GM12873 (cell line): ENCODE measurements at regions not wholly inside any gene's neighbourhood (a gene's known extent, or its start where the extent isn't known, plus 50 kb on each side); places are given as distances from the start of the nearest gene placed in this dataset.

ENCODE experiments used
- CTCF ChIP-seq: IDR thresholded peaks from 2 replicates; pipeline ENCODE4 v1.5.1; 2012; ENCODE audit warnings: low read depth, mild to moderate bottlenecking, moderate library complexity, low read length, control low read depth; ENCODE audit not compliant: insufficient read depth; ENCODE audit errors: missing control alignments

DNA sequence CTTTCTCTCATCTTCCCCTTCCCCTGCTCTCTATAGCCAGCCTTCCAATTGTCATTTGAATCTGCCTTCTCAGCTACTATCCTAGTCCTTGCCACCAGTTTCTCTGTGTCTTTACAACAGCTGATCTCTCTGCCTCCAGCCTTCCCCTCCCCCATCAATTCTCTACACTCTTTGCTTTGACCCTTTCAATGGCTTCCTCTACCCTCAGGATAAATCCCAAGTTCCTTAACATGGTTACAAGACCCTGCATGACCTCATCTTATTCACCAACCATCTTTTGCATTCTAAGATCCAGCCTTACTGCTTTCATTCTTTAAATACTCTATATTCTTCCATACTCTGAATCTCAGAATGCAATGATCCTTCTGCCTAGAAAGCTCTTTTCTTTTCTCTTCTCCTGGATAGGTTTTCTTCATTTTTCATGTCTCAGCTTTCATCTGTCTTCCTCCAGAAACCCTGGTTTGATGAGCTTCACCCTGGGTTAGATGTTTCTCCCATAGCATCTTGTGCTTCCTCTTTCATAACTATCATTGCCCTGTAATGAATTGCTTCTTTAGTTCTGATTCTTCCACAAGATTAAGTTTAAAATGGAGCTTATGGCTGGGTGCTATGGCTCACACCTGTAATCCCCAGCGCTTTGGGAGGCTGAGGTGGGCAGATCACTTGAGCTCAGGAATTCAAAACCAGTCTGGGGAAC is 58.6 kb upstream of the ZSWIM6 start:
- TF ChIP-seq CTCF: no peak

DNA sequence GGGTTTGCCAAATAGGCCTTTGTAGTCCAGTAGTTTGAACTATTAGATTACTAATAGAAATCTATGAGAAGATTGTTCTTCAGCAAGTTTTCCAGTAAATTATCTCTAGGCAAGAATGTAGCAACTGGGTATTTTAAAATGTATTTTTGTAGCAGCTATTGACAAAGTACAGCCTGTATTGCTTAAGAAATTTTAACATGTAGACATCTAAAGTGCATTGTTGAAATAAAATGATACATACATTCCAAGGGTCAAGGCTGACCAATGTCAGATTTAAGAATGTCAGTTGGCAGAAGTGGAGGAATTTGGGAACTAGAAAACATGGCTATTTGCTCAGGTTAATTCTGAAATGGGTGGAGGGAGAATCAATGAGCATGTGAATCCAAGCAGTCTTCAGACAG is 57.5 kb upstream of the ZSWIM6 start:
- no peak for TF ChIP-seq CTCF

DNA sequence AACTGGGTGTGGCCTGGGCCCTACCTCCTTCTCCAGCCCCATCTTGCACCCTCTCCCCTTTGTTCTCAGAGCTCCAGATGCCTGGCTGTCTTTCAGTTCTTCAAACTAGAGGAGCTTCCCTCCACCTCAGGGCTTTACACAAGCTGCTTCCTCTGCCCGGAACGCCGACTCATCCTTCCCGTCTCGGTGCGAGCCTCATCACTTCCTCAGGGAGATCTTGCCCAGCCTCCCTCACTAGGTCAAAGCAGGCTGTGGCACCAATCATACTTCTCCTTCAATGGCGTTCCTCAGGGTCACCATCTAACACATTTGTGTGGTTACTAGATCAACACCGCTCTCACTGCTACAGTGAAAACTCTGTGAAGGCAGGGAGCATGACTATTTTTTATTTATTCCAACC is 56.2 kb upstream of the ZSWIM6 start:
- no peak for TF ChIP-seq CTCF

DNA sequence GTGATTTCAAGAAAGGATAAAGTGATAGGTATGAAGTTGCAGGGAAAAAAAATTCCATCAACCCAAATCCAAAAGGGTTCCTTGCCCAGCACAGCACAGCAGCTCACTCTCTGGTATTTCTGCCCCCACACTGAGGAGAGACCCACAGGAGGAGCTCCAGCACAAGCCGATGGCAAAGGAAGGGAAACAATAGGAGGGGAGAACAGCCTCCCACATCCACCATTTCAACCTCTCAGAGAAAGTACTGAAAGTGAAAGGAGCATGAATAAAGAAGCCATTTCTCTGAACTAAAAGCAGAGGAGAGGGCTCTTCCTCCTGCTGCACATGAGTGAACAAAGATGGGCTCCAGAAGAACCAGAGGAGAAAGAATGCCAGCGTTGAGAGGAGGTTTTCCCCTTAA is 54.9 kb upstream of the ZSWIM6 start:
- peak; percentile 5 for TF ChIP-seq CTCF

DNA sequence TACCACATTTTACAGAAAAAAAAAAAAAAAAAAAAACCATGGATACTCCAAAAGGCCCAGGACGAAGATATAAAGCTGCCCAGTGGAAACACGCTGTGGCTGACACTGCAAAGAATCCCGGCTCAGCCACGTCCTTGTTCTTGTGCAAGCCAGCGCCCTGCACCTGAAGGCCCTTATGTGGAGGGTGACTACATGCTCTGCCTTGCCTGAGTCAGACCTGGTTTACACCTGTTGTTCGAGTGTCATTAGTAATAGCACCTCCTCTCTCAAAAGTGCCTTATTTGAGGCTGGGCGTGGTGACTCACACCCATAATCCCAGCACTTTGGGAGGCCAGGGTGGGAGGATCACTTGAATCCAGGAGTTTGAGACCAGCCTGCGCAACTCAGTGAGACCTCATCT is 54.3 kb upstream of the ZSWIM6 start:
- no peak for TF ChIP-seq CTCF

GRCh38 chr5:61279725-61280124 is 52.3 kb upstream of the ZSWIM6 start:
- no peak for TF ChIP-seq CTCF

- TF ChIP-seq CTCF: no peak
These were observed 51.9 kb upstream of the ZSWIM6 start for GRCh38 chr5:61280205-61280604.
